ENCODE measurements at regions not wholly inside any gene's neighbourhood (a gene's known extent, or its start where the extent isn't known, plus 50 kb on each side); places are given as distances from the start of the nearest gene placed in this dataset.

DNA sequence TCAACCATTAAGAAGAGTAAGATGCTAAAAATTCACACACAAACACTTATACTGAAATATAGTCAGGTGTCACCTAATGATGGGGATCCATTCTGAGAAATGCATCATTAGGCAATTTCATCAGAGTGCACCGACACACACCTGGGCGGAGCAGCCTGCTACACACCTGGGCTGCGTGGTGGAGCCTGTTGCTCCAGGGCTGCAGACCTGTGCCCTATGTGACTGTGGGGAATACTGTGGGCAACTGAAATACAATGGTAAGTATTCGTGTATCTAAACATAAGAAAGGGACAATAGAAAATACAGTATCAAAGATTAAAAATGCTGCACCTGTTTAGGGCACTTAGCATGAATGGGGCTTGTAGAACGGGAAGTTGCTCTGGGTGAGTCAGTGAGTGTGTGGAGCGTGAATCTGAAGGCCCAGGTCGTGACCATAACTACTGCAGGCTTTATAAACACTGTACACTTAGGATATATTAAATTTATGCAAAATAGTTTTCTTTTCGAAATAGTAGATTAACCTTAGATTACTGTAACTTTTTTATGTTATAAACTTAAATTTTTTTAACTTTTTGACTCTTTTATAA, 124.4 kb upstream of the AFDN start:
- Histone ChIP-seq H2AFZ (no peak overlapping the region), H3K79me2 (replicated peaks; ENCODE audit: insufficient read depth) (no peaks in the 10 kb centered on the region), H3K27me3 (ENCODE audit: insufficient read depth) (no peaks in the 10 kb centered on the region), H3F3A (replicated peaks; ENCODE audit: low read depth) (no peaks in the 10 kb centered on the region), H3K36me3 (ENCODE audit: insufficient read depth) (no peaks in the 10 kb centered on the region), H4K20me1 (replicated peaks; ENCODE audit: insufficient read depth) (no peaks in the 10 kb centered on the region), H3K4me2 (no peak overlapping the region), H3K27ac (ENCODE audit: low read depth) (no peak overlapping the region), H3K4me3 (no peak overlapping the region), H3K9me2 (ENCODE audit: insufficient read depth) (no peaks in the 10 kb centered on the region), H3K4me1 (ENCODE audit: insufficient read depth) (0 out of 2 replicates have a peak, but pooled peaks cover 9% of the 10 kb centered on the region)
- H3K27me3 Mint-ChIP-seq (ENCODE audit: insufficient read depth, low read depth, poor library complexity), result peaks cover 10% of the 10 kb centered on the region
- H3K4me1 Mint-ChIP-seq, result peaks cover 13% of the 10 kb centered on the region
- TF ChIP-seq, protein P1, sequence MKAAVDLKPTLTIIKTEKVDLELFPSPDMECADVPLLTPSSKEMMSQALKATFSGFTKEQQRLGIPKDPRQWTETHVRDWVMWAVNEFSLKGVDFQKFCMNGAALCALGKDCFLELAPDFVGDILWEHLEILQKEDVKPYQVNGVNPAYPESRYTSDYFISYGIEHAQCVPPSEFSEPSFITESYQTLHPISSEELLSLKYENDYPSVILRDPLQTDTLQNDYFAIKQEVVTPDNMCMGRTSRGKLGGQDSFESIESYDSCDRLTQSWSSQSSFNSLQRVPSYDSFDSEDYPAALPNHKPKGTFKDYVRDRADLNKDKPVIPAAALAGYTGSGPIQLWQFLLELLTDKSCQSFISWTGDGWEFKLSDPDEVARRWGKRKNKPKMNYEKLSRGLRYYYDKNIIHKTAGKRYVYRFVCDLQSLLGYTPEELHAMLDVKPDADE (IDR thresholded peaks at IDR 0.05), result no peak
- DNase-seq (ENCODE audit: low spot score) (no peak), ATAC-seq (no peak)
- H3K36me3 Mint-ChIP-seq (ENCODE audit: low read depth), result no peaks in the 10 kb centered on the region
- H3K4me3 Mint-ChIP-seq, result no peak overlapping the region
- H3K9me3 Mint-ChIP-seq, result no peaks in the 10 kb centered on the region
- H3K27ac Mint-ChIP-seq, result no peak overlapping the region

DNA sequence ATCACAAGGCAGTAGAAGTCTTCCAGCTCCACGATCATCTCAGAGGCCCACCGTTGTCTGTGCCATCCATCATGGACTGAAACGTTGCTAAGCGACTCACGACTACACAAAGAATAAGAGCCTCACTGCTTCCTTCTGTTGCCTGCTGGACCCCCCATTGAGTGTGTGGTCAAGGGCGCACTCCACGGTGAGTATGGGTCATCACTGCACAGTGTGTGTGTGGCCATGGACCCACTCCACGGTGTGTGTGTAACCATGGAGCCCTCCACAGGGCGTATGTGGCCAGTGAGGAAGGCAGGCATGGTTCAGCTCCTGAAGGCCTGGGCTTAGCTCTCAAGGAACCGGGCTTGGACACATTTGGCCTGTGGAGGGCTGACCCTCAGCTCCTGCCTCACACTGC, 123.4 kb upstream of the AFDN start:
- Mint-ChIP-seq H3K4me3 (no peak overlapping the region), H3K27ac (no peak overlapping the region), H3K36me3 (ENCODE audit: low read depth) (no peaks in the 10 kb centered on the region), H3K27me3 (ENCODE audit: insufficient read depth, low read depth, poor library complexity) (peaks cover 10% of the 10 kb centered on the region), H3K9me3 (no peaks in the 10 kb centered on the region; the same call in 2 of the 3 replicates), H3K4me1 (peaks cover 13% of the 10 kb centered on the region)
- H4K20me1 ChIP-seq (replicated peaks; ENCODE audit: insufficient read depth), result no peaks in the 10 kb centered on the region
- H2AFZ ChIP-seq, result no peak overlapping the region
- no peaks in the 10 kb centered on the region for H3F3A ChIP-seq (replicated peaks; ENCODE audit: low read depth)
- H3K79me2 ChIP-seq (replicated peaks; ENCODE audit: insufficient read depth), result no peaks in the 10 kb centered on the region
- no peak for DNase-seq (ENCODE audit: low spot score)
- H3K27ac ChIP-seq (ENCODE audit: low read depth), result no peak overlapping the region
- no peak for ATAC-seq
- H3K4me3 ChIP-seq, result no peak overlapping the region
- no peaks in the 10 kb centered on the region for H3K36me3 ChIP-seq (ENCODE audit: insufficient read depth)
- no peak overlapping the region for H3K4me2 ChIP-seq
- no peaks in the 10 kb centered on the region for H3K27me3 ChIP-seq (ENCODE audit: insufficient read depth)
- no peaks in the 10 kb centered on the region for H3K9me2 ChIP-seq (ENCODE audit: insufficient read depth)
- H3K4me1 ChIP-seq (ENCODE audit: insufficient read depth), result 0 out of 2 replicates have a peak, but pooled peaks cover 9% of the 10 kb centered on the region
- TF ChIP-seq POLR2AphosphoS5 (IDR thresholded peaks at IDR 0.05; ENCODE audit: low read depth) (no peak), EZH2phosphoT487 (IDR thresholded peaks at IDR 0.05; ENCODE audit: unreplicated experiment) (no peak), ZNF331 (CRISPR knock-in tag; IDR thresholded peaks at IDR 0.05; ENCODE audit: low read depth) (no peak), CREB1 (CRISPR knock-in tag; IDR thresholded peaks at IDR 0.05; ENCODE audit: low read depth) (no peak), NANOG (IDR thresholded peaks at IDR 0.05; ENCODE audit: borderline replicate concordance) (no peak), JUNB (IDR thresholded peaks at IDR 0.05; ENCODE audit: unreplicated experiment) (no peak), ZNF114 (CRISPR knock-in tag; IDR thresholded peaks at IDR 0.05) (no peak), STAT1 (IDR thresholded peaks at IDR 0.05; ENCODE audit: unreplicated experiment) (no peak), EZH2 (IDR thresholded peaks at IDR 0.05; ENCODE audit: low read depth, unreplicated experiment) (no peak)
- TF ChIP-seq, protein P1 (IDR thresholded peaks at IDR 0.05), result no peak
- TF ChIP-seq, protein P2, sequence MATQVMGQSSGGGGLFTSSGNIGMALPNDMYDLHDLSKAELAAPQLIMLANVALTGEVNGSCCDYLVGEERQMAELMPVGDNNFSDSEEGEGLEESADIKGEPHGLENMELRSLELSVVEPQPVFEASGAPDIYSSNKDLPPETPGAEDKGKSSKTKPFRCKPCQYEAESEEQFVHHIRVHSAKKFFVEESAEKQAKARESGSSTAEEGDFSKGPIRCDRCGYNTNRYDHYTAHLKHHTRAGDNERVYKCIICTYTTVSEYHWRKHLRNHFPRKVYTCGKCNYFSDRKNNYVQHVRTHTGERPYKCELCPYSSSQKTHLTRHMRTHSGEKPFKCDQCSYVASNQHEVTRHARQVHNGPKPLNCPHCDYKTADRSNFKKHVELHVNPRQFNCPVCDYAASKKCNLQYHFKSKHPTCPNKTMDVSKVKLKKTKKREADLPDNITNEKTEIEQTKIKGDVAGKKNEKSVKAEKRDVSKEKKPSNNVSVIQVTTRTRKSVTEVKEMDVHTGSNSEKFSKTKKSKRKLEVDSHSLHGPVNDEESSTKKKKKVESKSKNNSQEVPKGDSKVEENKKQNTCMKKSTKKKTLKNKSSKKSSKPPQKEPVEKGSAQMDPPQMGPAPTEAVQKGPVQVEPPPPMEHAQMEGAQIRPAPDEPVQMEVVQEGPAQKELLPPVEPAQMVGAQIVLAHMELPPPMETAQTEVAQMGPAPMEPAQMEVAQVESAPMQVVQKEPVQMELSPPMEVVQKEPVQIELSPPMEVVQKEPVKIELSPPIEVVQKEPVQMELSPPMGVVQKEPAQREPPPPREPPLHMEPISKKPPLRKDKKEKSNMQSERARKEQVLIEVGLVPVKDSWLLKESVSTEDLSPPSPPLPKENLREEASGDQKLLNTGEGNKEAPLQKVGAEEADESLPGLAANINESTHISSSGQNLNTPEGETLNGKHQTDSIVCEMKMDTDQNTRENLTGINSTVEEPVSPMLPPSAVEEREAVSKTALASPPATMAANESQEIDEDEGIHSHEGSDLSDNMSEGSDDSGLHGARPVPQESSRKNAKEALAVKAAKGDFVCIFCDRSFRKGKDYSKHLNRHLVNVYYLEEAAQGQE (IDR thresholded peaks at IDR 0.05; ENCODE audit: unreplicated experiment), result no peak
- TF ChIP-seq, protein P3, sequence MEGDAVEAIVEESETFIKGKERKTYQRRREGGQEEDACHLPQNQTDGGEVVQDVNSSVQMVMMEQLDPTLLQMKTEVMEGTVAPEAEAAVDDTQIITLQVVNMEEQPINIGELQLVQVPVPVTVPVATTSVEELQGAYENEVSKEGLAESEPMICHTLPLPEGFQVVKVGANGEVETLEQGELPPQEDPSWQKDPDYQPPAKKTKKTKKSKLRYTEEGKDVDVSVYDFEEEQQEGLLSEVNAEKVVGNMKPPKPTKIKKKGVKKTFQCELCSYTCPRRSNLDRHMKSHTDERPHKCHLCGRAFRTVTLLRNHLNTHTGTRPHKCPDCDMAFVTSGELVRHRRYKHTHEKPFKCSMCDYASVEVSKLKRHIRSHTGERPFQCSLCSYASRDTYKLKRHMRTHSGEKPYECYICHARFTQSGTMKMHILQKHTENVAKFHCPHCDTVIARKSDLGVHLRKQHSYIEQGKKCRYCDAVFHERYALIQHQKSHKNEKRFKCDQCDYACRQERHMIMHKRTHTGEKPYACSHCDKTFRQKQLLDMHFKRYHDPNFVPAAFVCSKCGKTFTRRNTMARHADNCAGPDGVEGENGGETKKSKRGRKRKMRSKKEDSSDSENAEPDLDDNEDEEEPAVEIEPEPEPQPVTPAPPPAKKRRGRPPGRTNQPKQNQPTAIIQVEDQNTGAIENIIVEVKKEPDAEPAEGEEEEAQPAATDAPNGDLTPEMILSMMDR (conservative IDR thresholded peaks at IDR 0.05; ENCODE audit: low read depth in 2 of 2), result no peak
